Endothelial cell of umbilical vein (primary cell): ENCODE measurements at regions not wholly inside any gene's neighbourhood (a gene's known extent, or its start where the extent isn't known, plus 50 kb on each side); places are given as distances from the start of the nearest gene placed in this dataset.

Experiments
- CTCF ChIP-seq, 2 donors: IDR thresholded peaks; 1 replicate in 1 of 2; 2 replicates in 1 of 2; pipeline ENCODE4 v1.5.1; 2011; ENCODE audit warnings: low read length in 2 of 2, mild to moderate bottlenecking in 2 of 2, moderate library complexity in 2 of 2, control low read depth in 1 of 2, inconsistent platforms in 1 of 2, low read depth in 1 of 2; ENCODE audit not compliant: insufficient read depth in 1 of 2; ENCODE audit errors: extremely low read depth in 1 of 2
- EZH2 ChIP-seq: IDR thresholded peaks from 2 replicates; pipeline ENCODE4 v1.6.1; 2012; ENCODE audit warnings: borderline replicate concordance, low read depth, mild to moderate bottlenecking, moderate library complexity, low read length, inconsistent platforms; ENCODE audit not compliant: severe bottlenecking
- FOS ChIP-seq: IDR thresholded peaks from 2 replicates; pipeline ENCODE4 v1.6.1; 2011; ENCODE audit warnings: mild to moderate bottlenecking, low read length, moderate library complexity, borderline replicate concordance; ENCODE audit not compliant: insufficient read depth
- JUN ChIP-seq: IDR thresholded peaks from 2 replicates; pipeline ENCODE4 v1.6.1; 2011; ENCODE audit warnings: borderline replicate concordance, low read depth; ENCODE audit not compliant: insufficient read length, insufficient read depth
- MYC ChIP-seq: IDR thresholded peaks from one replicate; pipeline ENCODE4 v1.6.1; 2011; ENCODE audit warnings: mild to moderate bottlenecking, low read depth, low read length
- POLR2A ChIP-seq: IDR thresholded peaks from 2 replicates; pipeline ENCODE4 v1.6.1; 2012; ENCODE audit warnings: low read depth, mild to moderate bottlenecking, control low read depth, low read length

DNA sequence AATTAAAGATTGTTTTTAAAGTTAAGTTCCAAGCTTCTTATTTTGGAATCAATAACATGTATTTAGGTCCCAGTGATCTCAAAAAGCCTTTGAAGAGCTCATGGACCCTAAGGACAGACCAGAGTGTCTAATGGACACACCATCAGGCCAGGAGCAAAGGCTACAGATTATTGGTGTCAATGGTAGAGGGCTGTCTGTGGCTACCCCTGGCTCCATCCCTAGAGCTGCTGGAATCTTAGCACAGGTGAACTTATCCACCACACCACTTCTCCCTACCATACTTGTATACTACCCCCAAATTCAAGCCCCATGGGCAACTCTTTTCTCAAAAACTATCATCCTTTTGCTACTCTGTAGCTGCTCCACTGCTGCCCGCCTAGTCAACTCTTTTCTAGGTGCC lies 79.4 kb upstream of the BEND6 start:
- TF ChIP-seq EZH2 (no peak), FOS (no peak), CTCF (IDR thresholded peaks at IDR 0.05; ENCODE audit: extremely low read depth in 1 of 2, insufficient read depth in 1 of 2, low read depth in 1 of 2, low read length in 2 of 2) (no peak), MYC (no peak), JUN (no peak), POLR2A (no peak)
